Right ventricle myocardium inferior (tissue), 1 donor: ENCODE measurements at regions not wholly inside any gene's neighbourhood (a gene's known extent, or its start where the extent isn't known, plus 50 kb on each side); places are given as distances from the start of the nearest gene placed in this dataset.

Experiments used
- ATAC-seq: fragments of 200-7000 bp; cut with Tn5 transposase; one replicate; pipeline ENCODE4 v1.9.1; 2020; ENCODE audit warnings: mild to moderate bottlenecking, moderate library complexity
- DNase-seq: peaks from one replicate; pipeline ENCODE4 v3.0.0; 2021; ENCODE audit errors: missing footprints
- intact Hi-C: fragments of 100-400 bp; cut with DNase I; formaldehyde crosslinking; loops from one replicate; pipeline ENCODE4 v1.11.0; 2022
- donor health status: DM: no; HTN: yes; CAD: no; lungs with severe emphysema.

- ATAC-seq: no peak
- intact Hi-C loops: no loop called here
- no peak for DNase-seq
Measured at GRCh38 chr11:13062115-13062514, 53.0 kb downstream of the RASSF10 start.

GRCh38 chr11:13064593-13064992 is 55.5 kb downstream of the RASSF10 start:
- intact Hi-C loops: no loop called here
- no peak for ATAC-seq
- no peak for DNase-seq

GRCh38 chr11:13065200-13065787 is 56.2 kb downstream of the RASSF10 start:
- ATAC-seq (no peak), DNase-seq (no peak)
- intact Hi-C loops: no loop called here

GRCh38 chr11:13068211-13068610 is 59.1 kb downstream of the RASSF10 start:
- ATAC-seq (no peak), DNase-seq (no peak)
- intact Hi-C loops: no loop called here

GRCh38 chr11:13073119-13073981 is 64.2 kb downstream of the RASSF10 start:
- DNase-seq (no peak), ATAC-seq (no peak)
- intact Hi-C loops: no loop called here

- ATAC-seq (no peak), DNase-seq (no peak)
- intact Hi-C loops: no loop called here
Measured at GRCh38 chr11:13074714-13075464, 65.8 kb downstream of the RASSF10 start.

GRCh38 chr11:13076961-13077360 is 67.8 kb downstream of the RASSF10 start:
- intact Hi-C loops: no loop called here
- DNase-seq (no peak), ATAC-seq (no peak)

- ATAC-seq (no peak), DNase-seq (no peak)
- intact Hi-C loops: no loop called here
Measured at GRCh38 chr11:13080861-13081260, 71.7 kb downstream of the RASSF10 start.

GRCh38 chr11:13082588-13082987 is 73.5 kb downstream of the RASSF10 start:
- ATAC-seq: no peak
- DNase-seq: no peak
- intact Hi-C loops: no loop called here

GRCh38 chr11:13090228-13090708 is 81.2 kb downstream of the RASSF10 start:
- DNase-seq (no peak), ATAC-seq (no peak)
- intact Hi-C loops: no loop called here

- intact Hi-C loops: no loop called here
- ATAC-seq: no peak
- no peak for DNase-seq
Measured at GRCh38 chr11:13091373-13091772, 82.3 kb downstream of the RASSF10 start.

- ATAC-seq: no peak
- DNase-seq: no peak
- intact Hi-C loops: no loop called here
Measured at GRCh38 chr11:13091804-13092203, 82.7 kb downstream of the RASSF10 start.

- intact Hi-C loops: no loop called here
Measured at GRCh38 chr11:13094930-13095687, 86.0 kb downstream of the RASSF10 start.

GRCh38 chr11:13098063-13098462 is 88.9 kb downstream of the RASSF10 start:
- no peak for DNase-seq
- intact Hi-C loops: no loop called here
- no peak for ATAC-seq

More at GRCh38 chr11:13094930-13095687, 86.0 kb downstream of the RASSF10 start:
- DNase-seq: no peak
- no peak for ATAC-seq

- no peak for DNase-seq
- intact Hi-C loops: no loop called here
Measured at GRCh38 chr11:13098616-13099289, 89.6 kb downstream of the RASSF10 start.

GRCh38 chr11:13101644-13102512 is 92.8 kb downstream of the RASSF10 start:
- DNase-seq (no peak), ATAC-seq (no peak)
- intact Hi-C loops: no loop called here

More at GRCh38 chr11:13098616-13099289, 89.6 kb downstream of the RASSF10 start:
- no peak for ATAC-seq

- ATAC-seq (no peak), DNase-seq (no peak)
- intact Hi-C loops: no loop called here
Measured at GRCh38 chr11:13102513-13102840, 93.4 kb downstream of the RASSF10 start.
